ENCODE measurements at regions not wholly inside any gene's neighbourhood (a gene's known extent, or its start where the extent isn't known, plus 50 kb on each side); places are given as distances from the start of the nearest gene placed in this dataset.

GRCh38 chr2:53559302-53559966 is 208.2 kb upstream of the CHAC2 start:
- no peaks in the 10 kb centered on the region for H3K79me2 ChIP-seq (replicated peaks; ENCODE audit: insufficient read depth)
- no peaks in the 10 kb centered on the region for H4K20me1 ChIP-seq (replicated peaks; ENCODE audit: insufficient read depth)
- no peaks in the 10 kb centered on the region for H3K27me3 ChIP-seq (ENCODE audit: insufficient read depth)
- H3K27ac ChIP-seq (ENCODE audit: low read depth) = no peak overlapping the region
- no peaks in the 10 kb centered on the region for H3K36me3 ChIP-seq (ENCODE audit: insufficient read depth)
- DNase-seq (ENCODE audit: low spot score) (no peak), ATAC-seq (no peak)
- H3K9me2 ChIP-seq (ENCODE audit: insufficient read depth) = 0 out of 2 replicates have a peak, but pooled peaks cover 3% of the 10 kb centered on the region
- H3K36me3 Mint-ChIP-seq (ENCODE audit: low read depth) = 0 out of 3 replicates have a peak, but pooled peaks cover 3% of the 10 kb centered on the region
- H3K27ac Mint-ChIP-seq = no peak overlapping the region; the same call in 1 of the 2 replicates
- TF ChIP-seq REST (IDR thresholded peaks at IDR 0.05; ENCODE audit: unreplicated experiment) (no peak), EZH2phosphoT487 (IDR thresholded peaks at IDR 0.05; ENCODE audit: unreplicated experiment) (no peak), NANOG (IDR thresholded peaks at IDR 0.05; ENCODE audit: borderline replicate concordance) (no peak), JUNB (IDR thresholded peaks at IDR 0.05; ENCODE audit: unreplicated experiment) (no peak), EZH2 (IDR thresholded peaks at IDR 0.05; ENCODE audit: low read depth, unreplicated experiment) (no peak), ETS1 (IDR thresholded peaks at IDR 0.05) (no peak), POLR2AphosphoS5 (IDR thresholded peaks at IDR 0.05; ENCODE audit: low read depth) (no peak), CREB1 (CRISPR knock-in tag; IDR thresholded peaks at IDR 0.05; ENCODE audit: low read depth) (no peak), ZNF114 (CRISPR knock-in tag; IDR thresholded peaks at IDR 0.05) (no peak), STAT1 (IDR thresholded peaks at IDR 0.05; ENCODE audit: unreplicated experiment) (no peak), ZNF331 (CRISPR knock-in tag; IDR thresholded peaks at IDR 0.05; ENCODE audit: low read depth) (no peak)
- TF ChIP-seq, protein P1, sequence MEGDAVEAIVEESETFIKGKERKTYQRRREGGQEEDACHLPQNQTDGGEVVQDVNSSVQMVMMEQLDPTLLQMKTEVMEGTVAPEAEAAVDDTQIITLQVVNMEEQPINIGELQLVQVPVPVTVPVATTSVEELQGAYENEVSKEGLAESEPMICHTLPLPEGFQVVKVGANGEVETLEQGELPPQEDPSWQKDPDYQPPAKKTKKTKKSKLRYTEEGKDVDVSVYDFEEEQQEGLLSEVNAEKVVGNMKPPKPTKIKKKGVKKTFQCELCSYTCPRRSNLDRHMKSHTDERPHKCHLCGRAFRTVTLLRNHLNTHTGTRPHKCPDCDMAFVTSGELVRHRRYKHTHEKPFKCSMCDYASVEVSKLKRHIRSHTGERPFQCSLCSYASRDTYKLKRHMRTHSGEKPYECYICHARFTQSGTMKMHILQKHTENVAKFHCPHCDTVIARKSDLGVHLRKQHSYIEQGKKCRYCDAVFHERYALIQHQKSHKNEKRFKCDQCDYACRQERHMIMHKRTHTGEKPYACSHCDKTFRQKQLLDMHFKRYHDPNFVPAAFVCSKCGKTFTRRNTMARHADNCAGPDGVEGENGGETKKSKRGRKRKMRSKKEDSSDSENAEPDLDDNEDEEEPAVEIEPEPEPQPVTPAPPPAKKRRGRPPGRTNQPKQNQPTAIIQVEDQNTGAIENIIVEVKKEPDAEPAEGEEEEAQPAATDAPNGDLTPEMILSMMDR (conservative IDR thresholded peaks at IDR 0.05; ENCODE audit: low read depth in 2 of 2) = no peak
- TF ChIP-seq, protein P2, sequence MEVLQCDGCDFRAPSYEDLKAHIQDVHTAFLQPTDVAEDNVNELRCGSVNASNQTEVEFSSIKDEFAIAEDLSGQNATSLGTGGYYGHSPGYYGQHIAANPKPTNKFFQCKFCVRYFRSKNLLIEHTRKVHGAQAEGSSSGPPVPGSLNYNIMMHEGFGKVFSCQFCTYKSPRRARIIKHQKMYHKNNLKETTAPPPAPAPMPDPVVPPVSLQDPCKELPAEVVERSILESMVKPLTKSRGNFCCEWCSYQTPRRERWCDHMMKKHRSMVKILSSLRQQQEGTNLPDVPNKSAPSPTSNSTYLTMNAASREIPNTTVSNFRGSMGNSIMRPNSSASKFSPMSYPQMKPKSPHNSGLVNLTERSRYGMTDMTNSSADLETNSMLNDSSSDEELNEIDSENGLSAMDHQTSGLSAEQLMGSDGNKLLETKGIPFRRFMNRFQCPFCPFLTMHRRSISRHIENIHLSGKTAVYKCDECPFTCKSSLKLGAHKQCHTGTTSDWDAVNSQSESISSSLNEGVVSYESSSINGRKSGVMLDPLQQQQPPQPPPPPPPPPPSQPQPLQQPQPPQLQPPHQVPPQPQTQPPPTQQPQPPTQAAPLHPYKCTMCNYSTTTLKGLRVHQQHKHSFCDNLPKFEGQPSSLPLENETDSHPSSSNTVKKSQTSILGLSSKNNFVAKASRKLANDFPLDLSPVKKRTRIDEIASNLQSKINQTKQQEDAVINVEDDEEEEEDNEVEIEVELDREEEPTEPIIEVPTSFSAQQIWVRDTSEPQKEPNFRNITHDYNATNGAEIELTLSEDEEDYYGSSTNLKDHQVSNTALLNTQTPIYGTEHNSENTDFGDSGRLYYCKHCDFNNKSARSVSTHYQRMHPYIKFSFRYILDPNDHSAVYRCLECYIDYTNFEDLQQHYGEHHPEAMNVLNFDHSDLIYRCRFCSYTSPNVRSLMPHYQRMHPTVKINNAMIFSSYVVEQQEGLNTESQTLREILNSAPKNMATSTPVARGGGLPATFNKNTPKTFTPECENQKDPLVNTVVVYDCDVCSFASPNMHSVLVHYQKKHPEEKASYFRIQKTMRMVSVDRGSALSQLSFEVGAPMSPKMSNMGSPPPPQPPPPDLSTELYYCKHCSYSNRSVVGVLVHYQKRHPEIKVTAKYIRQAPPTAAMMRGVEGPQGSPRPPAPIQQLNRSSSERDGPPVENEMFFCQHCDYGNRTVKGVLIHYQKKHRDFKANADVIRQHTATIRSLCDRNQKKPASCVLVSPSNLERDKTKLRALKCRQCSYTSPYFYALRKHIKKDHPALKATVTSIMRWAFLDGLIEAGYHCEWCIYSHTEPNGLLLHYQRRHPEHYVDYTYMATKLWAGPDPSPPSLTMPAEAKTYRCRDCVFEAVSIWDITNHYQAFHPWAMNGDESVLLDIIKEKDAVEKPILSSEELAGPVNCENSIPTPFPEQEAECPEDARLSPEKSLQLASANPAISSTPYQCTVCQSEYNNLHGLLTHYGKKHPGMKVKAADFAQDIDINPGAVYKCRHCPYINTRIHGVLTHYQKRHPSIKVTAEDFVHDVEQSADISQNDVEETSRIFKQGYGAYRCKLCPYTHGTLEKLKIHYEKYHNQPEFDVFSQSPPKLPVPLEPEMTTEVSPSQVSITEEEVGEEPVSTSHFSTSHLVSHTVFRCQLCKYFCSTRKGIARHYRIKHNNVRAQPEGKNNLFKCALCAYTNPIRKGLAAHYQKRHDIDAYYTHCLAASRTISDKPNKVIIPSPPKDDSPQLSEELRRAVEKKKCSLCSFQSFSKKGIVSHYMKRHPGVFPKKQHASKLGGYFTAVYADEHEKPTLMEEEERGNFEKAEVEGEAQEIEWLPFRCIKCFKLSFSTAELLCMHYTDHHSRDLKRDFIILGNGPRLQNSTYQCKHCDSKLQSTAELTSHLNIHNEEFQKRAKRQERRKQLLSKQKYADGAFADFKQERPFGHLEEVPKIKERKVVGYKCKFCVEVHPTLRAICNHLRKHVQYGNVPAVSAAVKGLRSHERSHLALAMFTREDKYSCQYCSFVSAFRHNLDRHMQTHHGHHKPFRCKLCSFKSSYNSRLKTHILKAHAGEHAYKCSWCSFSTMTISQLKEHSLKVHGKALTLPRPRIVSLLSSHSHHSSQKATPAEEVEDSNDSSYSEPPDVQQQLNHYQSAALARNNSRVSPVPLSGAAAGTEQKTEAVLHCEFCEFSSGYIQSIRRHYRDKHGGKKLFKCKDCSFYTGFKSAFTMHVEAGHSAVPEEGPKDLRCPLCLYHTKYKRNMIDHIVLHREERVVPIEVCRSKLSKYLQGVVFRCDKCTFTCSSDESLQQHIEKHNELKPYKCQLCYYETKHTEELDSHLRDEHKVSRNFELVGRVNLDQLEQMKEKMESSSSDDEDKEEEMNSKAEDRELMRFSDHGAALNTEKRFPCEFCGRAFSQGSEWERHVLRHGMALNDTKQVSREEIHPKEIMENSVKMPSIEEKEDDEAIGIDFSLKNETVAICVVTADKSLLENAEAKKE (CRISPR knock-in tag; IDR thresholded peaks at IDR 0.05) = no peak
- H3K4me3 ChIP-seq = no peak overlapping the region
- H3K9me3 Mint-ChIP-seq = peaks cover 15% of the 10 kb centered on the region
- H3K4me3 Mint-ChIP-seq = no peak overlapping the region
- peaks cover 5% of the 10 kb centered on the region for H3K27me3 Mint-ChIP-seq (ENCODE audit: insufficient read depth, low read depth, poor library complexity)
- no peaks in the 10 kb centered on the region for H3K4me1 Mint-ChIP-seq
- H3F3A ChIP-seq (replicated peaks; ENCODE audit: low read depth) = no peaks in the 10 kb centered on the region
- H3K4me1 ChIP-seq (ENCODE audit: insufficient read depth) = no peaks in the 10 kb centered on the region
- H3K4me2 ChIP-seq = no peak overlapping the region
- H2AFZ ChIP-seq = no peak overlapping the region

Data from GM23338 (cell line).